ENCODE measurements at regions not wholly inside any gene's neighbourhood (a gene's known extent, or its start where the extent isn't known, plus 50 kb on each side); places are given as distances from the start of the nearest gene placed in this dataset.

GRCh38 chr3:84567796-84568195 lies 391.0 kb upstream of the CADM2 start:
- H3K4me1 ChIP-seq (ENCODE audit: insufficient read depth, insufficient read length) = no peaks in the 10 kb centered on the region
- DNase-seq (ENCODE audit: low read depth, low spot score) = no peak
- no peaks in the 10 kb centered on the region for H3K27me3 ChIP-seq (ENCODE audit: insufficient read depth, insufficient read length)
- H3K9me3 ChIP-seq (ENCODE audit: insufficient read depth, low read length) = no peaks in the 10 kb centered on the region
- no peak overlapping the region for H3K9ac ChIP-seq (ENCODE audit: insufficient read length, low read depth)
- no peaks in the 10 kb centered on the region for H3K36me3 ChIP-seq (ENCODE audit: insufficient read depth, insufficient read length, low read length)
- TF ChIP-seq ZNF274 (IDR thresholded peaks at IDR 0.05; ENCODE audit: low read depth, low read length) (no peak), YY1 (IDR thresholded peaks at IDR 0.05; ENCODE audit: insufficient read depth, insufficient read length) (no peak), SUZ12 (IDR thresholded peaks at IDR 0.05; ENCODE audit: extremely low read depth, insufficient read depth, insufficient read length) (no peak)
- no peak overlapping the region for H3K4me3 ChIP-seq (ENCODE audit: insufficient read length, low read depth)

- H3K27me3 ChIP-seq (ENCODE audit: insufficient read depth, insufficient read length) = no peaks in the 10 kb centered on the region
- TF ChIP-seq SUZ12 (IDR thresholded peaks at IDR 0.05; ENCODE audit: extremely low read depth, insufficient read depth, insufficient read length) = no peak
- no peak for TF ChIP-seq ZNF274 (IDR thresholded peaks at IDR 0.05; ENCODE audit: low read depth, low read length)
- TF ChIP-seq YY1 (IDR thresholded peaks at IDR 0.05; ENCODE audit: insufficient read depth, insufficient read length) = no peak
- no peaks in the 10 kb centered on the region for H3K36me3 ChIP-seq (ENCODE audit: insufficient read depth, insufficient read length, low read length)
- H3K4me1 ChIP-seq (ENCODE audit: insufficient read depth, insufficient read length) = no peaks in the 10 kb centered on the region
- H3K4me3 ChIP-seq (ENCODE audit: insufficient read length, low read depth) = no peak overlapping the region
- H3K9me3 ChIP-seq (ENCODE audit: insufficient read depth, low read length) = no peaks in the 10 kb centered on the region
- DNase-seq (ENCODE audit: low read depth, low spot score) = no peak
- H3K9ac ChIP-seq (ENCODE audit: insufficient read length, low read depth) = no peak overlapping the region
Observed at GRCh38 chr3:84573962-84574361, 384.8 kb upstream of the CADM2 start.

- Histone ChIP-seq H3K9ac (ENCODE audit: insufficient read length, low read depth) (no peak overlapping the region), H3K4me1 (ENCODE audit: insufficient read depth, insufficient read length) (no peaks in the 10 kb centered on the region), H3K27me3 (ENCODE audit: insufficient read depth, insufficient read length) (no peaks in the 10 kb centered on the region), H3K9me3 (ENCODE audit: insufficient read depth, low read length) (no peaks in the 10 kb centered on the region), H3K4me3 (ENCODE audit: insufficient read length, low read depth) (no peak overlapping the region), H3K36me3 (ENCODE audit: insufficient read depth, insufficient read length, low read length) (no peaks in the 10 kb centered on the region)
- no peak for DNase-seq (ENCODE audit: low read depth, low spot score)
- TF ChIP-seq SUZ12 (IDR thresholded peaks at IDR 0.05; ENCODE audit: extremely low read depth, insufficient read depth, insufficient read length) = no peak
- TF ChIP-seq ZNF274 (IDR thresholded peaks at IDR 0.05; ENCODE audit: low read depth, low read length) = no peak
- TF ChIP-seq YY1 (IDR thresholded peaks at IDR 0.05; ENCODE audit: insufficient read depth, insufficient read length) = no peak
Observed at GRCh38 chr3:84586427-84586826, 372.4 kb upstream of the CADM2 start.

GRCh38 chr3:84600703-84601225 lies 358.0 kb upstream of the CADM2 start:
- H3K4me1 ChIP-seq (ENCODE audit: insufficient read depth, insufficient read length) = no peaks in the 10 kb centered on the region
- no peak overlapping the region for H3K9ac ChIP-seq (ENCODE audit: insufficient read length, low read depth)
- TF ChIP-seq YY1 (IDR thresholded peaks at IDR 0.05; ENCODE audit: insufficient read depth, insufficient read length) (no peak), ZNF274 (IDR thresholded peaks at IDR 0.05; ENCODE audit: low read depth, low read length) (no peak), SUZ12 (IDR thresholded peaks at IDR 0.05; ENCODE audit: extremely low read depth, insufficient read depth, insufficient read length) (no peak)
- H3K4me3 ChIP-seq (ENCODE audit: insufficient read length, low read depth) = no peak overlapping the region
- no peaks in the 10 kb centered on the region for H3K27me3 ChIP-seq (ENCODE audit: insufficient read depth, insufficient read length)
- H3K9me3 ChIP-seq (ENCODE audit: insufficient read depth, low read length) = no peaks in the 10 kb centered on the region
- H3K36me3 ChIP-seq (ENCODE audit: insufficient read depth, insufficient read length, low read length) = no peaks in the 10 kb centered on the region
- DNase-seq (ENCODE audit: low read depth, low spot score) = no peak

GRCh38 chr3:84601303-84601702 lies 357.5 kb upstream of the CADM2 start:
- no peaks in the 10 kb centered on the region for H3K27me3 ChIP-seq (ENCODE audit: insufficient read depth, insufficient read length)
- no peaks in the 10 kb centered on the region for H3K4me1 ChIP-seq (ENCODE audit: insufficient read depth, insufficient read length)
- TF ChIP-seq YY1 (IDR thresholded peaks at IDR 0.05; ENCODE audit: insufficient read depth, insufficient read length) (no peak), SUZ12 (IDR thresholded peaks at IDR 0.05; ENCODE audit: extremely low read depth, insufficient read depth, insufficient read length) (no peak), ZNF274 (IDR thresholded peaks at IDR 0.05; ENCODE audit: low read depth, low read length) (no peak)
- H3K9ac ChIP-seq (ENCODE audit: insufficient read length, low read depth) = no peak overlapping the region
- no peaks in the 10 kb centered on the region for H3K9me3 ChIP-seq (ENCODE audit: insufficient read depth, low read length)
- DNase-seq (ENCODE audit: low read depth, low spot score) = no peak
- no peak overlapping the region for H3K4me3 ChIP-seq (ENCODE audit: insufficient read length, low read depth)
- H3K36me3 ChIP-seq (ENCODE audit: insufficient read depth, insufficient read length, low read length) = no peaks in the 10 kb centered on the region

- TF ChIP-seq SUZ12 (IDR thresholded peaks at IDR 0.05; ENCODE audit: extremely low read depth, insufficient read depth, insufficient read length) (no peak), ZNF274 (IDR thresholded peaks at IDR 0.05; ENCODE audit: low read depth, low read length) (no peak), YY1 (IDR thresholded peaks at IDR 0.05; ENCODE audit: insufficient read depth, insufficient read length) (no peak)
- DNase-seq (ENCODE audit: low read depth, low spot score) = no peak
- H3K36me3 ChIP-seq (ENCODE audit: insufficient read depth, insufficient read length, low read length) = no peaks in the 10 kb centered on the region
- H3K9ac ChIP-seq (ENCODE audit: insufficient read length, low read depth) = no peak overlapping the region
- no peaks in the 10 kb centered on the region for H3K4me1 ChIP-seq (ENCODE audit: insufficient read depth, insufficient read length)
- H3K27me3 ChIP-seq (ENCODE audit: insufficient read depth, insufficient read length) = no peaks in the 10 kb centered on the region
- H3K9me3 ChIP-seq (ENCODE audit: insufficient read depth, low read length) = peaks cover 7% of the 10 kb centered on the region
- no peak overlapping the region for H3K4me3 ChIP-seq (ENCODE audit: insufficient read length, low read depth)
Observed at GRCh38 chr3:84621823-84622222, 337.0 kb upstream of the CADM2 start.

- no peak for DNase-seq (ENCODE audit: low read depth, low spot score)
- Histone ChIP-seq H3K4me1 (ENCODE audit: insufficient read depth, insufficient read length) (no peaks in the 10 kb centered on the region), H3K9ac (ENCODE audit: insufficient read length, low read depth) (no peak overlapping the region), H3K9me3 (ENCODE audit: insufficient read depth, low read length) (no peaks in the 10 kb centered on the region), H3K36me3 (ENCODE audit: insufficient read depth, insufficient read length, low read length) (no peaks in the 10 kb centered on the region), H3K27me3 (ENCODE audit: insufficient read depth, insufficient read length) (no peaks in the 10 kb centered on the region), H3K4me3 (ENCODE audit: insufficient read length, low read depth) (no peak overlapping the region)
- no peak for TF ChIP-seq YY1 (IDR thresholded peaks at IDR 0.05; ENCODE audit: insufficient read depth, insufficient read length)
- no peak for TF ChIP-seq ZNF274 (IDR thresholded peaks at IDR 0.05; ENCODE audit: low read depth, low read length)
- no peak for TF ChIP-seq SUZ12 (IDR thresholded peaks at IDR 0.05; ENCODE audit: extremely low read depth, insufficient read depth, insufficient read length)
Observed at GRCh38 chr3:84634668-84635067, 324.1 kb upstream of the CADM2 start.
